WTC11 (cell line): ENCODE measurements at regions not wholly inside any gene's neighbourhood (a gene's known extent, or its start where the extent isn't known, plus 50 kb on each side); places are given as distances from the start of the nearest gene placed in this dataset.

Experiments used
- ATAC-seq: fragments of 200-7000 bp; cut with Tn5 transposase; 2 replicates; pipeline ENCODE4 v1.10.0; 2021; ENCODE audit warnings: mild to moderate bottlenecking, moderate library complexity
- CTCF ChIA-PET: fragments of 300-600 bp; sonication (Branson Sonifier 250); formaldehyde crosslinking; loops from one replicate; lab custom pipeline; 2021; ENCODE audit warnings: antibody characterized with exemption; lab: Charles Lee
- POLR2A ChIA-PET: fragments of 350-600 bp; sonication (Branson Sonifier 250); formaldehyde crosslinking; loops from one replicate; lab custom pipeline; 2021; ENCODE audit warnings: antibody characterized with exemption; lab: Charles Lee
- DNase-seq: peaks from one replicate; pipeline ENCODE4 v3.0.0; 2021; ENCODE audit warnings: low spot score
- H3K27ac Mint-ChIP-seq: 2 replicates; pipeline ENCODE4 v1.8.0; 2021; ENCODE audit warnings: mixed read lengths
- H3K27me3 Mint-ChIP-seq: 2 replicates; pipeline ENCODE4 v1.8.0; 2021; ENCODE audit warnings: low read depth, mild to moderate bottlenecking, moderate library complexity, mixed read lengths
- H3K36me3 Mint-ChIP-seq: 2 replicates; pipeline ENCODE4 v1.8.0; 2021; ENCODE audit warnings: mixed read lengths
- H3K4me1 Mint-ChIP-seq: 2 replicates; pipeline ENCODE4 v1.8.0; 2022; ENCODE audit warnings: mixed read lengths
- H3K4me3 Mint-ChIP-seq: 2 replicates; pipeline ENCODE4 v1.8.0; 2021; ENCODE audit warnings: mild to moderate bottlenecking, moderate library complexity, mixed read lengths
- H3K9me3 Mint-ChIP-seq: 2 replicates; pipeline ENCODE4 v1.8.0; 2021; ENCODE audit warnings: mixed read lengths
- CREB1 ChIP-seq: sonication (generic); formaldehyde crosslinking; IDR thresholded peaks from 2 replicates; pipeline ENCODE4 v1.8.0; 2023; ENCODE audit warnings: mild to moderate bottlenecking, missing genetic modification reagents
- FOXJ3 ChIP-seq: sonication (generic); formaldehyde crosslinking; IDR thresholded peaks from 2 replicates; pipeline ENCODE4 v1.9.0; 2021; ENCODE audit warnings: missing genetic modification reagents, mild to moderate bottlenecking, borderline replicate concordance
- GABPB1 ChIP-seq: sonication (generic); formaldehyde crosslinking; IDR thresholded peaks from 2 replicates; pipeline ENCODE4 v1.8.1; 2023; ENCODE audit warnings: mild to moderate bottlenecking, missing genetic modification reagents
- MXD4 ChIP-seq: fragments of 250-450 bp; sonication (Bioruptor Pico); IDR thresholded peaks from 2 replicates; pipeline ENCODE4 v1.8.0; 2021; ENCODE audit warnings: mild to moderate bottlenecking, moderate library complexity, borderline replicate concordance
- NFYB ChIP-seq: sonication (generic); formaldehyde crosslinking; conservative IDR thresholded peaks from 2 replicates; pipeline ENCODE4 v1.8.0; 2022; ENCODE audit warnings: low read depth, missing genetic modification reagents
- NR2C2 ChIP-seq: sonication (generic); formaldehyde crosslinking; IDR thresholded peaks from 2 replicates; pipeline ENCODE4 v1.8.0; 2022; ENCODE audit warnings: mild to moderate bottlenecking, missing genetic modification reagents
- NR3C1 ChIP-seq: sonication (generic); formaldehyde crosslinking; conservative IDR thresholded peaks from 2 replicates; pipeline ENCODE4 v1.8.1; 2023; ENCODE audit warnings: low read depth, mild to moderate bottlenecking, missing genetic modification reagents
- OVOL2 ChIP-seq: fragments of 250-450 bp; sonication (Bioruptor Pico); IDR thresholded peaks from 2 replicates; pipeline ENCODE4 v1.9.0; 2021; ENCODE audit warnings: mild to moderate bottlenecking, borderline replicate concordance
- ZNF121 ChIP-seq: sonication (generic); formaldehyde crosslinking; IDR thresholded peaks from 2 replicates; pipeline ENCODE4 v1.8.0; 2023; ENCODE audit warnings: missing genetic modification reagents
- ZNF219 ChIP-seq: sonication (generic); formaldehyde crosslinking; IDR thresholded peaks from 2 replicates; pipeline ENCODE4 v1.8.0; 2023; ENCODE audit warnings: missing genetic modification reagents, mild to moderate bottlenecking, borderline replicate concordance
- TF ChIP-seq, protein P1 (sequence below): sonication (generic); formaldehyde crosslinking; IDR thresholded peaks from 2 replicates; pipeline ENCODE4 v1.8.1; 2022; ENCODE audit warnings: mild to moderate bottlenecking, missing genetic modification reagents, moderate library complexity, borderline replicate concordance
- TF ChIP-seq, protein P2 (sequence below): sonication (generic); formaldehyde crosslinking; IDR thresholded peaks from 2 replicates; pipeline ENCODE4 v1.8.0; 2023; ENCODE audit warnings: mild to moderate bottlenecking, missing genetic modification reagents
- TF ChIP-seq, protein P3 (sequence below): sonication (generic); formaldehyde crosslinking; IDR thresholded peaks from 2 replicates; pipeline ENCODE4 v1.8.1; 2022; ENCODE audit warnings: mild to moderate bottlenecking, moderate library complexity, missing genetic modification reagents
- TF ChIP-seq, protein P4 (sequence below): sonication (generic); formaldehyde crosslinking; IDR thresholded peaks from 2 replicates; pipeline ENCODE4 v1.8.0; 2022; ENCODE audit warnings: mild to moderate bottlenecking, missing genetic modification reagents
- TF ChIP-seq, protein P5 (sequence below): sonication (generic); formaldehyde crosslinking; conservative IDR thresholded peaks from 2 replicates; pipeline ENCODE4 v1.8.1; 2023; ENCODE audit warnings: mild to moderate bottlenecking, low read depth, missing genetic modification reagents, moderate library complexity
- TF ChIP-seq, protein P6 (sequence below): sonication (generic); formaldehyde crosslinking; IDR thresholded peaks from 2 replicates; pipeline ENCODE4 v1.8.1; 2022; ENCODE audit warnings: missing genetic modification reagents, borderline replicate concordance
- TF ChIP-seq, protein P7 (sequence below): sonication (generic); formaldehyde crosslinking; IDR thresholded peaks from 2 replicates; pipeline ENCODE4 v1.8.1; 2022; ENCODE audit warnings: low read depth, mild to moderate bottlenecking, moderate library complexity, missing genetic modification reagents, borderline replicate concordance
- TF ChIP-seq, protein P8 (sequence below): fragments of 250-450 bp; sonication (Bioruptor Pico); conservative IDR thresholded peaks from 2 replicates; pipeline ENCODE4 v1.9.0; 2021; ENCODE audit warnings: mild to moderate bottlenecking

DNA sequence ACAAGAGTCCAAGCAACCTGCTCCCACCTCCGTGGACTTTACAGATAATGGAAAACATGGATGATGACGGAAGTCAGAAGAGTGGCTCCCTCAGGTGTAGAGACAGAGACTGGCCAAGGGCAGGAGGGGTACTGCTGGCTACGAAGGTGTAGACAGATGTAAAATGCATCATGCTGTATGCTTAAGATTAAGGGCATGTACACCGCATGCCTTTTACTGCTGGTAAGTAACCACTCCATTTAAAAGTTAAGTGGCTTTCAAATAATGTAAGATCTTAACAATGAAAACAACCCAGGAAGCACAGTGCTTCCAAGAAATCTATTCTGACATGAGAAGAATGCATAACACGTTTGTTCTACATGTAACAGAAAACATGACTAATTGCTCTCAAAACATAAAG, 76.9 kb upstream of the FAM9B start:
- Mint-ChIP-seq H3K4me1 (0 out of 2 replicates have a peak, but pooled peaks cover 3% of the 10 kb centered on the region), H3K27ac (no peak overlapping the region), H3K4me3 (no peak overlapping the region), H3K36me3 (no peaks in the 10 kb centered on the region), H3K27me3 (no peaks in the 10 kb centered on the region), H3K9me3 (no peaks in the 10 kb centered on the region)
- CTCF ChIA-PET = no interaction called here
- ATAC-seq (no peak), DNase-seq (no peak)
- POLR2A ChIA-PET = no interaction called here
- TF ChIP-seq, protein P1, sequence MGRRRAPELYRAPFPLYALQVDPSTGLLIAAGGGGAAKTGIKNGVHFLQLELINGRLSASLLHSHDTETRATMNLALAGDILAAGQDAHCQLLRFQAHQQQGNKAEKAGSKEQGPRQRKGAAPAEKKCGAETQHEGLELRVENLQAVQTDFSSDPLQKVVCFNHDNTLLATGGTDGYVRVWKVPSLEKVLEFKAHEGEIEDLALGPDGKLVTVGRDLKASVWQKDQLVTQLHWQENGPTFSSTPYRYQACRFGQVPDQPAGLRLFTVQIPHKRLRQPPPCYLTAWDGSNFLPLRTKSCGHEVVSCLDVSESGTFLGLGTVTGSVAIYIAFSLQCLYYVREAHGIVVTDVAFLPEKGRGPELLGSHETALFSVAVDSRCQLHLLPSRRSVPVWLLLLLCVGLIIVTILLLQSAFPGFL = no peak
- TF ChIP-seq, protein P2, sequence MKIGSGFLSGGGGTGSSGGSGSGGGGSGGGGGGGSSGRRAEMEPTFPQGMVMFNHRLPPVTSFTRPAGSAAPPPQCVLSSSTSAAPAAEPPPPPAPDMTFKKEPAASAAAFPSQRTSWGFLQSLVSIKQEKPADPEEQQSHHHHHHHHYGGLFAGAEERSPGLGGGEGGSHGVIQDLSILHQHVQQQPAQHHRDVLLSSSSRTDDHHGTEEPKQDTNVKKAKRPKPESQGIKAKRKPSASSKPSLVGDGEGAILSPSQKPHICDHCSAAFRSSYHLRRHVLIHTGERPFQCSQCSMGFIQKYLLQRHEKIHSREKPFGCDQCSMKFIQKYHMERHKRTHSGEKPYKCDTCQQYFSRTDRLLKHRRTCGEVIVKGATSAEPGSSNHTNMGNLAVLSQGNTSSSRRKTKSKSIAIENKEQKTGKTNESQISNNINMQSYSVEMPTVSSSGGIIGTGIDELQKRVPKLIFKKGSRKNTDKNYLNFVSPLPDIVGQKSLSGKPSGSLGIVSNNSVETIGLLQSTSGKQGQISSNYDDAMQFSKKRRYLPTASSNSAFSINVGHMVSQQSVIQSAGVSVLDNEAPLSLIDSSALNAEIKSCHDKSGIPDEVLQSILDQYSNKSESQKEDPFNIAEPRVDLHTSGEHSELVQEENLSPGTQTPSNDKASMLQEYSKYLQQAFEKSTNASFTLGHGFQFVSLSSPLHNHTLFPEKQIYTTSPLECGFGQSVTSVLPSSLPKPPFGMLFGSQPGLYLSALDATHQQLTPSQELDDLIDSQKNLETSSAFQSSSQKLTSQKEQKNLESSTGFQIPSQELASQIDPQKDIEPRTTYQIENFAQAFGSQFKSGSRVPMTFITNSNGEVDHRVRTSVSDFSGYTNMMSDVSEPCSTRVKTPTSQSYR (CRISPR knock-in tag) = no peak
- TF ChIP-seq NR3C1 (CRISPR knock-in tag) (no peak), GABPB1 (no peak), ZNF219 (CRISPR knock-in tag) (no peak), MXD4 (CRISPR knock-in tag) (no peak), NFYB (CRISPR knock-in tag) (no peak), FOXJ3 (CRISPR knock-in tag) (no peak), CREB1 (no peak), OVOL2 (CRISPR knock-in tag) (no peak), ZNF121 (no peak), NR2C2 (no peak)
- TF ChIP-seq, protein P3, sequence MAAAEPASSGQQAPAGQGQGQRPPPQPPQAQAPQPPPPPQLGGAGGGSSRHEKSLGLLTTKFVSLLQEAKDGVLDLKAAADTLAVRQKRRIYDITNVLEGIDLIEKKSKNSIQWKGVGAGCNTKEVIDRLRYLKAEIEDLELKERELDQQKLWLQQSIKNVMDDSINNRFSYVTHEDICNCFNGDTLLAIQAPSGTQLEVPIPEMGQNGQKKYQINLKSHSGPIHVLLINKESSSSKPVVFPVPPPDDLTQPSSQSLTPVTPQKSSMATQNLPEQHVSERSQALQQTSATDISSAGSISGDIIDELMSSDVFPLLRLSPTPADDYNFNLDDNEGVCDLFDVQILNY (CRISPR knock-in tag) = no peak
- TF ChIP-seq, protein P4, sequence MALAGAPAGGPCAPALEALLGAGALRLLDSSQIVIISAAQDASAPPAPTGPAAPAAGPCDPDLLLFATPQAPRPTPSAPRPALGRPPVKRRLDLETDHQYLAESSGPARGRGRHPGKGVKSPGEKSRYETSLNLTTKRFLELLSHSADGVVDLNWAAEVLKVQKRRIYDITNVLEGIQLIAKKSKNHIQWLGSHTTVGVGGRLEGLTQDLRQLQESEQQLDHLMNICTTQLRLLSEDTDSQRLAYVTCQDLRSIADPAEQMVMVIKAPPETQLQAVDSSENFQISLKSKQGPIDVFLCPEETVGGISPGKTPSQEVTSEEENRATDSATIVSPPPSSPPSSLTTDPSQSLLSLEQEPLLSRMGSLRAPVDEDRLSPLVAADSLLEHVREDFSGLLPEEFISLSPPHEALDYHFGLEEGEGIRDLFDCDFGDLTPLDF (CRISPR knock-in tag) = no peak
- TF ChIP-seq, protein P5, sequence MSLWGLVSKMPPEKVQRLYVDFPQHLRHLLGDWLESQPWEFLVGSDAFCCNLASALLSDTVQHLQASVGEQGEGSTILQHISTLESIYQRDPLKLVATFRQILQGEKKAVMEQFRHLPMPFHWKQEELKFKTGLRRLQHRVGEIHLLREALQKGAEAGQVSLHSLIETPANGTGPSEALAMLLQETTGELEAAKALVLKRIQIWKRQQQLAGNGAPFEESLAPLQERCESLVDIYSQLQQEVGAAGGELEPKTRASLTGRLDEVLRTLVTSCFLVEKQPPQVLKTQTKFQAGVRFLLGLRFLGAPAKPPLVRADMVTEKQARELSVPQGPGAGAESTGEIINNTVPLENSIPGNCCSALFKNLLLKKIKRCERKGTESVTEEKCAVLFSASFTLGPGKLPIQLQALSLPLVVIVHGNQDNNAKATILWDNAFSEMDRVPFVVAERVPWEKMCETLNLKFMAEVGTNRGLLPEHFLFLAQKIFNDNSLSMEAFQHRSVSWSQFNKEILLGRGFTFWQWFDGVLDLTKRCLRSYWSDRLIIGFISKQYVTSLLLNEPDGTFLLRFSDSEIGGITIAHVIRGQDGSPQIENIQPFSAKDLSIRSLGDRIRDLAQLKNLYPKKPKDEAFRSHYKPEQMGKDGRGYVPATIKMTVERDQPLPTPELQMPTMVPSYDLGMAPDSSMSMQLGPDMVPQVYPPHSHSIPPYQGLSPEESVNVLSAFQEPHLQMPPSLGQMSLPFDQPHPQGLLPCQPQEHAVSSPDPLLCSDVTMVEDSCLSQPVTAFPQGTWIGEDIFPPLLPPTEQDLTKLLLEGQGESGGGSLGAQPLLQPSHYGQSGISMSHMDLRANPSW (CRISPR knock-in tag) = no peak
- TF ChIP-seq, protein P6, sequence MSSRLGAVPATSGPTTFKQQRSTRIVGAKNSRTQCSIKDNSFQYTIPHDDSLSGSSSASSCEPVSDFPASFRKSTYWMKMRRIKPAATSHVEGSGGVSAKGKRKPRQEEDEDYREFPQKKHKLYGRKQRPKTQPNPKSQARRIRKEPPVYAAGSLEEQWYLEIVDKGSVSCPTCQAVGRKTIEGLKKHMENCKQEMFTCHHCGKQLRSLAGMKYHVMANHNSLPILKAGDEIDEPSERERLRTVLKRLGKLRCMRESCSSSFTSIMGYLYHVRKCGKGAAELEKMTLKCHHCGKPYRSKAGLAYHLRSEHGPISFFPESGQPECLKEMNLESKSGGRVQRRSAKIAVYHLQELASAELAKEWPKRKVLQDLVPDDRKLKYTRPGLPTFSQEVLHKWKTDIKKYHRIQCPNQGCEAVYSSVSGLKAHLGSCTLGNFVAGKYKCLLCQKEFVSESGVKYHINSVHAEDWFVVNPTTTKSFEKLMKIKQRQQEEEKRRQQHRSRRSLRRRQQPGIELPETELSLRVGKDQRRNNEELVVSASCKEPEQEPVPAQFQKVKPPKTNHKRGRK (CRISPR knock-in tag) = no peak
- TF ChIP-seq, protein P7, sequence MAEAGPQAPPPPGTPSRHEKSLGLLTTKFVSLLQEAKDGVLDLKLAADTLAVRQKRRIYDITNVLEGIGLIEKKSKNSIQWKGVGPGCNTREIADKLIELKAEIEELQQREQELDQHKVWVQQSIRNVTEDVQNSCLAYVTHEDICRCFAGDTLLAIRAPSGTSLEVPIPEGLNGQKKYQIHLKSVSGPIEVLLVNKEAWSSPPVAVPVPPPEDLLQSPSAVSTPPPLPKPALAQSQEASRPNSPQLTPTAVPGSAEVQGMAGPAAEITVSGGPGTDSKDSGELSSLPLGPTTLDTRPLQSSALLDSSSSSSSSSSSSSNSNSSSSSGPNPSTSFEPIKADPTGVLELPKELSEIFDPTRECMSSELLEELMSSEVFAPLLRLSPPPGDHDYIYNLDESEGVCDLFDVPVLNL (CRISPR knock-in tag) = no peak
- TF ChIP-seq, protein P8, sequence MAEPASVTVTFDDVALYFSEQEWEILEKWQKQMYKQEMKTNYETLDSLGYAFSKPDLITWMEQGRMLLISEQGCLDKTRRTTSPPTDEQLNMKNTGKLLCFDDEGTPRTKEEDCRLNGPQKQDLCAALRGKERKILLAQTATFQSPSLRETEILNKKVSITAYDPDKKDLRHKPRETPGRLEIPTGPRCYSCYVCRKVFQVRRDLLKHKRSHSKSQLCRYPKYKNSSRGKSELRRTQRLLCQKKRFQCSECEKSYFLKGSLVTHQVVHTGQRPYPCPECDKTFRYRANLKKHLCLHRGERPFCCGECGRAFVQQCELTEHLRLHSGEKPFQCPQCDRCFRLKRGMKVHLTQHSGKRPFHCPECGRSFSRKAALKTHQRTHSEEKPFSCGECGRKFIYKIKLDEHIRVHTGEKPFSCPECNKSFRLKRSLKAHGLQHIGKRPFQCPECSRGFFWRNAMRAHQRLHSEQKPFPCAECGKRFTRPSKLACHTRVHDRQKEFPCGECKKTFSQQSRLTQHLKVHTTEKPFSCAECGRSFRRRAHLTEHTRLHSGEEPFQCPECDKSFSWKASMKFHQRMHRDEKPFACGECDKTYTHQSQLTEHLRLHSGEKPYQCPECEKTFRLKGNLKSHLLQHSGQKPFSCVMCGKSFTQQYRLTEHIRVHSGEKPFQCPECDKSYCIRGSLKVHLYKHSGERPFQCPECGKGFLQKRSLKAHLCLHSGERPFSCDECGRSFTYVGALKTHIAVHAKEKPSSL (CRISPR knock-in tag) = no peak
